DOHH2 (cell line): ENCODE measurements at regions not wholly inside any gene's neighbourhood (a gene's known extent, or its start where the extent isn't known, plus 50 kb on each side); places are given as distances from the start of the nearest gene placed in this dataset.

ENCODE experiments used
- EZH2phosphoT487 ChIP-seq: fragments of 200-600 bp; sonication (generic); IDR thresholded peaks from 2 replicates; pipeline ENCODE4 v1.6.1; 2017; ENCODE audit warnings: borderline replicate concordance, mild to moderate bottlenecking, antibody characterized with exemption, low read length, moderate library complexity, mixed read lengths
- TF ChIP-seq, protein P1 (sequence below): fragments of 200-600 bp; sonication (generic); IDR thresholded peaks from one replicate; pipeline ENCODE4 v1.5.1; 2014; ENCODE audit warnings: antibody characterized with exemption, mild to moderate bottlenecking, low read depth, low read length; ENCODE audit not compliant: poor library complexity, severe bottlenecking

DNA sequence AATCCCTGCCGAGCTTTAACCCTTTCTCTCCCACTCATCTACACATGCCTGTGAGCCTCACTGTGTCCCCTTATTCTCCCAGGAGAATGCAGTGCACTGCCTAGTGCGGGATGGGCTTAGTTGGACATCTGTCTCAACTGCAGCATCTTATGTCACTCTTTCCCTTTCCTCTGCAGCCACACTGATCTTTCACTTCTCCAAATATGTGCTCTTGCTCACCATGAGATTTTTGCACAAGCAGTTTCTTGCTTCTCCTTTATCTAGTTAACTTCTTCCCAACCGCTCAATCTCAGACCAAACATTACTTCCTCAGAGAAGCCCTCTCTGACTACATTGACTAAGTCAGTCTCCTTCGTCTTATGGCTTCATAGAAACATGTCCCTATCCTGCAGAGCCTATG lies 292.3 kb downstream of the KBTBD8 start:
- TF ChIP-seq, protein P1, sequence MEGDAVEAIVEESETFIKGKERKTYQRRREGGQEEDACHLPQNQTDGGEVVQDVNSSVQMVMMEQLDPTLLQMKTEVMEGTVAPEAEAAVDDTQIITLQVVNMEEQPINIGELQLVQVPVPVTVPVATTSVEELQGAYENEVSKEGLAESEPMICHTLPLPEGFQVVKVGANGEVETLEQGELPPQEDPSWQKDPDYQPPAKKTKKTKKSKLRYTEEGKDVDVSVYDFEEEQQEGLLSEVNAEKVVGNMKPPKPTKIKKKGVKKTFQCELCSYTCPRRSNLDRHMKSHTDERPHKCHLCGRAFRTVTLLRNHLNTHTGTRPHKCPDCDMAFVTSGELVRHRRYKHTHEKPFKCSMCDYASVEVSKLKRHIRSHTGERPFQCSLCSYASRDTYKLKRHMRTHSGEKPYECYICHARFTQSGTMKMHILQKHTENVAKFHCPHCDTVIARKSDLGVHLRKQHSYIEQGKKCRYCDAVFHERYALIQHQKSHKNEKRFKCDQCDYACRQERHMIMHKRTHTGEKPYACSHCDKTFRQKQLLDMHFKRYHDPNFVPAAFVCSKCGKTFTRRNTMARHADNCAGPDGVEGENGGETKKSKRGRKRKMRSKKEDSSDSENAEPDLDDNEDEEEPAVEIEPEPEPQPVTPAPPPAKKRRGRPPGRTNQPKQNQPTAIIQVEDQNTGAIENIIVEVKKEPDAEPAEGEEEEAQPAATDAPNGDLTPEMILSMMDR = no peak
- no peak for TF ChIP-seq EZH2phosphoT487
